SKM-1 treated with dmso at 0.1 percent for 144 hours (cell line): ENCODE measurements at regions not wholly inside any gene's neighbourhood (a gene's known extent, or its start where the extent isn't known, plus 50 kb on each side); places are given as distances from the start of the nearest gene placed in this dataset.
"Not testable (repeated sequence)": the region's sequence is repeated elsewhere in the genome, so short reads cannot be mapped to it uniquely, and the experiment has no call there.

Source experiments
- DNase-seq: peaks from one replicate; lab custom pipeline; 2025; ENCODE audit not compliant: unreplicated experiment; lab: John Stamatoyannopoulos, UW

GRCh38 chr11:106482917-106483785 lies 405.7 kb downstream of the AASDHPPT start:
- DNase-seq: no peak

DNA sequence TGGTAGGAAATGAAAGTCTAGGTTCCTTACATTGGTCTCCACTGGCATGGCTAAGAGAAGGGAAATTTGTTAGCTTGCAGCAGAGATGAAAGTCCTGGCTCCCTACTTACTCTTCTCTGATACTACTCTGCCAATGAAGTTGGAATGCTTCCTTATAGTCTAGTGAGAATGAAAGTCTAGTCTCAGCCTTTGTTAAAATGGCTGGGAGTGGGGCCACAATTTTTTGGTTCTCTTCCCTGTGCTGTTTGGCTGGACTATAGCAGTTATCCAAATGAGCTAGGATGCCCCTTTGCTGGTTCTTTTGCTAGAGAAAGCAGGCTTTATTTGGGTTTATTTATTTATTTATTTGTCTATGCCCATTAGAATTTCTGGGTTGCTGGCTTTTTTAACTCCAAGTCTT lies 414.3 kb downstream of the AASDHPPT start:
- no peak for DNase-seq

DNA sequence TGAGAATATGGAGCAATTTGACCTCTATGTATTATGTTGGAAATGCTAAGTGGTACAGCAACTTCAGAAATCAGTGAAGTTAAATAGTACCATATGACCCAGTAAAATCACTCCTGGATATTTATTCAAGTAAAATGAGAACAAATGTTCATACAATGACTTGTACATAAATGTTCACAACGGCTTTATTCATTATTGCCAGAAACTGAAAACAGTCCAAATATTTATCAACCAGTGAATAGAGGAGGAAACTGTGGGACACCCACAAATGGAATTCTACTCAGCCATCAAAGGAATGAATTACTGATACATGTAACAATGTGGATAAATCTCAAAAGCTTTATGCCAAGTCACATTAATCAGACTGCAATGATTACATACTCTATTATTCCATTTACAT lies 416.3 kb downstream of the AASDHPPT start:
- DNase-seq: no peak

GRCh38 chr11:106495046-106495445 lies 417.6 kb downstream of the AASDHPPT start:
- DNase-seq: no peak

GRCh38 chr11:106496677-106497076 lies 419.2 kb downstream of the AASDHPPT start:
- no peak for DNase-seq

DNA sequence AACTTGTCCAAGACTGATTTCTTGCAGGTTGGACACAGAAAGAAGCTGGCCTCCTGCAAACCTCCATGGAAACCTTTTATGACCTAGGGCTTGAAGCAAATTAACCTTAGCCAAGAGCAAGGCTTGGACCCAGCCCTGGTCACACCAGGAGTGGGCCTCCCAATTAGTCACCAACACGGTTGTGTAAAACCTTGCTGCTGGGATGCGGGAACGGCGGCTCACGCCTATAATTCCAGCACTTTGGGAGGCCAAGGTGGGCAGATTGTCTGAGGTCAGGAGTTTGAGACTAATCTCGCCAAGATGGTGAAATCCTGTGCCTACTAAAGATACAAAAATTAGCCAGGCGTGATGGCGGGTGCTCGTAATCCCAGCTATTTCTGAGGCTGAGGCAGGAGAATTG lies 419.9 kb downstream of the AASDHPPT start:
- no peak for DNase-seq

GRCh38 chr11:106497822-106498221 lies 420.4 kb downstream of the AASDHPPT start:
- no peak for DNase-seq

- DNase-seq: no peak
These were observed 426.4 kb downstream of the AASDHPPT start for GRCh38 chr11:106503901-106504300.

DNA sequence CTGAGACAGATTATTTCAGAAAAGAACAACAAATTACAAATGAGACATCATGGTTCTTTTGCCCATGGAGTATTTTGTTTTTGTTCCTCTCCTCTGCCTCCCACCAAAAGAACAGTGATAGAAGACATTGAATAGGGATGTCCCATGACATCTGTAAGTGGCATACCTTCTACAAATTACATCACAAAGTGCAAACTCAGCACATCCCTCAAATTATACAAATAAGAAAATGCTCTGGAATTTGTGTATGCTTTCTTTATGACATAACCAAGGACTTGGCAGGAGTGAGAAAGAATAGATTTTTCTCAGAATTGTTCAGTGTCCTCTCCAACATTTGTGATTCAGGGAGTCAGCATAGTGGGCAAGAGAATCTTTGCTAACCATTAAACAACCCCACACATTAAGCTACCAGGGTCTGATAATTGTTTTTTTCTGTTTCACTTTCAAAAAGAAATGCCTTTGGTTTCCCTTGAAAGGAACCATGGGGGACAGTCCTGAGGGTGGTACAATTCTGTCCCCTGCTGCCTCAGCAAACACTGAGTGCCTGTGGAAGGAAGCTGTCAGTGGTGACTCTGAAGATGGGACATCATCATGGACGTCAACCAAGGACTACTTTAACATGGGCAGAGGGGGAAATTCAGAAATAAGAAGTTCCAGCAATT lies 430.3 kb downstream of the AASDHPPT start:
- no peak for DNase-seq

GRCh38 chr11:106514706-106515105 lies 437.2 kb downstream of the AASDHPPT start:
- DNase-seq: no peak

DNA sequence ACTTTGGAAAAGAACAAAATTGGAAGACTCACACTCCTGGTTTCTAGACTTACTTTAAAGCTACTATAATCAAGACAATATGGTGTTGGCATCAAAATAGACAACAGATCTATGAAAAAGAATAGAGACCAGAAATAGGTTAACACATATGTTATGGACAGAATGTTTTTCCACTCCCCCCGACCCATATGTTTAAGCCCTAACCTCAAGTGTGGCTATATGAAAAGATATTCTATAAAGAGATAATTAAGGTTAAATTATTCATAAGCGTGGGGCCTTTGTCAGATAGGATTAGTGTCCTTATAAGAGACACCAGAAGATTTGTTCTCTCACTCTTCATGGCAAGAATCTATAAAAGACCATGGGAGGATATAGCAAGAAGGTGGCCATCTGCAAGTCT lies 440.0 kb downstream of the AASDHPPT start:
- DNase-seq: no peak

DNA sequence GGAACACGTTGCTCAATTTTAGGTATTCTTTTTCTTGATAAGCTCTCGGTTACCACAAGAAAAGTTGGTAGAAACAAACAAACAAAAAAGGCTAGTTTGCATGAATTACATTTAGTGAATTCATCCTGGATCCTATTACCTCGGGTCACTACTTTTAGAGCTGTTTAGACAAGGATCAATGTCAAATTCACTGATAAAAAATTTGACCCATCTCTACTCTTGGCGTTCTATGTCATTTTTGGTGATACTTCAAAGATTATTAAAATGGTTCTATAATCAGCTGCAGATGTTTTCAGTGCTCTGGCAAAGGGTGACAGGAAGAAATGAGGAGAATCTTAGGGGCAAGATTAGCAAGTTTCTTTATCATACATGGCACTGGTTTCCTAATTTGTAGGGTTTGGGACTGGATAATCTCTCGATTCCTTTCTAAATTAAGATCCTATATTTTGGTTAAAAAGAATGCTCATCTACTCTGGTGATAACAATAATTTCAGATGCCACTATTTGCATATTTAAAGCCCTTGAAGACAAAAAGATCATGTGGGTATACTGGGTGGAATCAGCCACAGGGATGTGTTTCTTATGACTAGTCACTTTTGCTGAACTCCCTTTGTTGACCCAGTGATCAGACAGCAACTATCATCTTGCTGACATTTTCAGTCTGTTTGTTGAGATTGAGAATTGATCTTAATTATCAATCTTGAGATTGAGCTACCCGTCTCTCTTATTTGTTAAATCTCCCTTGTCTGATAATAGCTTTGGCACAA lies 442.9 kb downstream of the AASDHPPT start:
- no peak for DNase-seq

- no peak for DNase-seq
These were observed 443.5 kb downstream of the AASDHPPT start for GRCh38 chr11:106520920-106521319.

DNA sequence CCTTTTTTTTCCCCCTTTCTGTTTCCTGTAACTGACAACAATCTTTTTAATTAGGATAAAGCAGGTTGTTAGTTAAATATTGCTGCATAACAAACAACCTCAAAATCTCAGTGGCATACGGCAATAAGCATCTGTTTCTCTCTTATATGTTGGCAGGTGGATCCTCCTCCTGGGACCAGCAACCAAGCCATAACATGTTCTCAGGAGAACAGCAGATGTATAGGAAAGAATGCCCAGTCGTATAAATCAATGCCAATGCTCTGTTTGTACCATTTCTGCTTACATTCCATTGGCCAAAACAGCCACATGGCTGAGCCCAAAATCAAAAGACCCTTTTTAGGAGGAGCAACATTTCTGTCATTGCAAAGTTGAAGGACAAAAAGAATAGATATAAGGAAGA lies 445.7 kb downstream of the AASDHPPT start:
- no peak for DNase-seq

- no peak for DNase-seq
These were observed 446.5 kb downstream of the AASDHPPT start for GRCh38 chr11:106523921-106524320.

DNA sequence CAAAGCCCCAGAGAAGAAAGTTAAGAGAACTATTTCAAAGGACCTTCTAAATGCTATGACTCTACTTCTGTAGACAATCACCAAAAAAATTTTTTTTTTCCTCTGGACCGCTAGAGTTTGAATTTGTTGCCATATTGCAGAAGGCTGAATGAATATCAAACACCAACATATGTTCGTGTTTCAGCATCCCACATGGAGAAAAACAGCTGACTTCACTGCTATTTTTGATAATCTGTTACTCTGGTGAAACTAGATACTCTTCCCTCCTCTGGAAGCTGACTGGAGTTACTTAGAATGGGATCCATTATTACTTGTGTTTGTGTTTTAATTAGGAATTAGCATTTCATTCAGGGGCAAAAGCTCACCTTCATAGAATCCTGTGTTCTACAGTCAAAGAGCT lies 447.0 kb downstream of the AASDHPPT start:
- no peak for DNase-seq

GRCh38 chr11:106531648-106532047 lies 454.2 kb downstream of the AASDHPPT start:
- DNase-seq: not testable (repeated sequence)

GRCh38 chr11:106533046-106533445 lies 455.6 kb downstream of the AASDHPPT start:
- no peak for DNase-seq

DNA sequence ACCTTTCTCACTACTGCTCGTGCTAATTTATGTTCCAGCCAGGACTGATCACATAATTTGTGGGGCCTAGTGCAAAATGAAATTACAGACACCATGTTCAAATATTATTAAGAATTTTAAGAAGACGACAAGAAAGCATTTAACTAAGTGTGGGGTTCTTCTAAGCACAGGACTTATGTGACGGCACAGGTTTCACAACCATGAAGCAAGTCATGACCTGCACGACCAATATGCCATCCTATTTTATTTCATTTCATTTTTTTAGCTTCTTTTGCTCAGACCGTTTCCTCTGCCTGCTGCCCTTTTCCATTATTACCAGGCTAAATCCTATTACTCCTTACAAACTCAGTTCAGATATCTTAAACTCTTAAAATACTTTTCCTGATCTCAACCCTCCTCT lies 462.5 kb downstream of the AASDHPPT start:
- DNase-seq: no peak

DNA sequence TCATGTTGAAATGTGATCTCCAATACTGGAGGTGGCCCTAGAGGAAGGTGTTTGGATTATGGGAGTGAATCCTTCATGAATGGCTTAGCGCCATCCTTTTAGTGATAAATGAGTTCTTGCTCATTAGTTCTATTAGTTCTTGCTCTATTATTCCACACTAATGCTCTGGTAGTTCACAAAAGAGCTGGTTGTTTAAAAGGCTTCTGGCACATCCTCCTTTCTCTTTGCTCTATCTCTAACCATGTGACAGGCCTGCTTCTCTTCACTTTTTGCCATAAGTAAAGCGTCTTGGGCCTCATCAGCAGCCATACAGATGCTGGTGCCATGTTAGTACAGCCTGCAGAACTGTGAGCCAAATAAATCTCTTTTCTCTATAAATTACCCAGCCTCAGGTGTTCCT lies 469.9 kb downstream of the GUCY1A2 start:
- DNase-seq: no peak

DNA sequence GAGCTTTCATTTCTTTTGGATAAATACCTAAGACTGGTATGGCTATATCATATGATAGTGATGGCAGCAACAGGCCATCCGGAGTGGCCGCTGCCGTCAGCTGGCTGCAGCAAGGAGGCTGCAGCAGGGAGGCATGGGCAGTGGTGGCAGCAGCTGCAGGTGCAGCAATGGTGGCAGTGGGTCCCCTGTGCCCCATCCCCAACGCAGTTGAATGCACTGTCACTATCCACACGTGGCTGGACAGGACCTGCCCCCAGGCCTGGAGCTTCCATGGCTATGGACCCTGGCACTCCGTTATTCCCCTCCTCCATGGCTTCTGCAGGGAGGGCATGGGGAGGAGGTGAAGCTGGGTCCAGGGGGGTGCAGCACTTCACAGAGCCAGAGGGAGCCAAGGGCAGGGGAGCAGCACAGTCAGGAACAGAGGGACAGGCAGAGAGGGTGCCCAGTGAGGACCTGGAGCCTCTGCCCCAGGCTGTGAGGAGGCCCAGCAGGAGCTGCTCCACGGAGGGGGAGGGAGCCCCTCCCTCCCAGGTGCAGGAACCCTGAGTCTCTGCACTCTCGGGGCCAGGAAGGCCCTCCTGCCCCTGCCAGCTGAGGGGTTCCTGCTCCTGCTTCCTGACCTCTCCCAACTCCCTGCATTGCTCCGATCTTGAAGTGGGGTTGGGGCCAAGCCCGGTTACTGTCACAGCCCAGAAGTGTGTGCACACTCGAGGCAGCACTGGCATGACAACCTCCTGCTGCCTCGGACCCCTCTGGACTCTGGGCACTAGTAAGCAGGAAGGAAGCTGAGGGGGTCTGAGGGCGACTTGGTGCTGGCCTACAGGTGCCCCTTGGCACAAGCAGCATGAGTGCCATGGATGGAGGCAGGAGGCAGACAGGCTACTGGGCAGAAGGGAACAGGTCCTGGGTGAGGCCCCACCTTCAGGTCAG lies 466.3 kb downstream of the GUCY1A2 start:
- DNase-seq: no peak
